CD4-positive, alpha-beta memory T cell (primary cell): ENCODE measurements at regions not wholly inside any gene's neighbourhood (a gene's known extent, or its start where the extent isn't known, plus 50 kb on each side); places are given as distances from the start of the nearest gene placed in this dataset.
"Not testable (repeated sequence)": the region's sequence is repeated elsewhere in the genome, so short reads cannot be mapped to it uniquely, and the experiment has no call there.

Experiments used
- CTCF ChIA-PET: fragments of 350-600 bp; sonication (Branson Sonifier 250); formaldehyde crosslinking; loops from one replicate; lab custom pipeline; 2021; ENCODE audit warnings: inconsistent platforms; ENCODE audit not compliant: partially characterized antibody; lab: Charles Lee
- POLR2A ChIA-PET: fragments of 350-600 bp; sonication (Branson Sonifier 250); formaldehyde crosslinking; loops from one replicate; lab custom pipeline; 2021; ENCODE audit not compliant: partially characterized antibody; lab: Charles Lee
- DNase-seq, 5 donors: peaks; one replicate each; pipeline versions ENCODE4 v3.0.0 to v3.0.0-alpha.2; 2020 to 2022; ENCODE audit warnings: mixed read lengths in 1 of 5
- H3K27ac ChIP-seq: one replicate; pipeline ENCODE4 v1.7.0; 2013; ENCODE audit warnings: low read depth, low read length
- H3K27me3 ChIP-seq: 2 replicates; pipeline ENCODE4 v1.7.0; 2013; ENCODE audit warnings: mild to moderate bottlenecking, low read length, moderate library complexity; ENCODE audit not compliant: insufficient read depth
- H3K36me3 ChIP-seq: 2 replicates; pipeline ENCODE4 v1.7.0; 2013; ENCODE audit warnings: mild to moderate bottlenecking, low read length, moderate library complexity; ENCODE audit not compliant: insufficient read depth
- H3K4me1 ChIP-seq: 2 replicates; pipeline ENCODE4 v1.7.0; 2013; ENCODE audit warnings: mild to moderate bottlenecking, low read length, moderate library complexity; ENCODE audit not compliant: insufficient read depth
- H3K4me3 ChIP-seq, 2 donors: one replicate each; pipeline ENCODE4 v1.7.0; 2013; ENCODE audit warnings: low read length in 2 of 2, mild to moderate bottlenecking in 1 of 2
- H3K9me3 ChIP-seq, 2 donors: one replicate each; pipeline ENCODE4 v1.7.0; 2013; ENCODE audit warnings: low read length in 2 of 2, control low read depth in 1 of 2; ENCODE audit not compliant: control insufficient read depth in 1 of 2
- H3K27ac Mint-ChIP-seq, 7 donors: one replicate each; pipeline ENCODE4 v1.8.0; 2020 to 2021; ENCODE audit warnings: mixed read lengths in 7 of 7, mild to moderate bottlenecking in 6 of 7, inconsistent platforms in 3 of 7, moderate library complexity in 3 of 7
- H3K27me3 Mint-ChIP-seq, 2 donors: one replicate each; pipeline ENCODE4 v1.8.0; 2020 to 2021; ENCODE audit warnings: mixed read lengths in 2 of 2
- H3K36me3 Mint-ChIP-seq, 2 donors: one replicate each; pipeline ENCODE4 v1.8.0; 2020 to 2021; ENCODE audit warnings: mixed read lengths in 2 of 2, inconsistent platforms in 1 of 2, mild to moderate bottlenecking in 1 of 2
- H3K4me1 Mint-ChIP-seq, 4 donors: one replicate each; pipeline ENCODE4 v1.8.0; 2020 to 2021; ENCODE audit warnings: mixed read lengths in 4 of 4, mild to moderate bottlenecking in 1 of 4
- H3K4me3 Mint-ChIP-seq, 8 donors: one replicate each; pipeline ENCODE4 v1.8.0; 2020 to 2021; ENCODE audit warnings: mixed read lengths in 8 of 8, mild to moderate bottlenecking in 7 of 8, moderate library complexity in 6 of 8, inconsistent platforms in 3 of 8
- H3K9me3 Mint-ChIP-seq, 8 donors: one replicate each; pipeline ENCODE4 v1.8.0; 2020 to 2021; ENCODE audit warnings: mixed read lengths in 8 of 8, mild to moderate bottlenecking in 5 of 8, inconsistent platforms in 3 of 8, moderate library complexity in 1 of 8
- intact Hi-C: fragments of 100-400 bp; cut with micrococcal nuclease; formaldehyde crosslinking; loops from one replicate; pipeline ENCODE4 v1.15.1; 2023

DNA sequence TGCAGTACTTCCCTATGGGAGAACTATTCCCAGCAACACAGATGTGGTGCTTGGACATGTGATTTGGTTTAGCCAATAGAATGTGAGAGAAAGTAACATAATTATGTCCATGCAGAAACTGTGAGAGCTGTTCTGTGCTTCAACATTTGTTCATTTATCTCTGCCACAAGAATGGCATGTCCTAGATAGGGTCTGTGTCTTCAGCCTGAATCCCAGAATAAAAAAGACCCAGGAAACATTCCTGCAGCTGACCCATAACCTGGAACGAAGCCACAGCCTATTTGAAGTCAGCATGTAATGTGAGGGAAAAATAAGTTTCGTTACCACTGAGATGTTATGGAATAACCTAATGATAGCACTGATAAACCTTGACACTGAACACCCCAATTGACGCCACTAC, 552.0 kb upstream of the USP24 start:
- no peaks in the 10 kb centered on the region for H3K27me3 ChIP-seq
- H3K36me3 ChIP-seq: no peaks in the 10 kb centered on the region
- CTCF ChIA-PET: no interaction called here
- H3K4me3 ChIP-seq: no peak overlapping the region
- H3K9me3 ChIP-seq: no peaks in the 10 kb centered on the region
- no peak for DNase-seq
- Mint-ChIP-seq H3K36me3 (no peaks in the 10 kb centered on the region), H3K27ac (no peak overlapping the region), H3K9me3 (peaks cover 0 to 11% (median 1%) of the 10 kb centered on the region in 8 donors), H3K4me1 (no peaks in the 10 kb centered on the region), H3K27me3 (no peaks in the 10 kb centered on the region), H3K4me3 (no peak overlapping the region)
- intact Hi-C loops: no loop called here
- POLR2A ChIA-PET: no interaction called here
- H3K4me1 ChIP-seq: no peaks in the 10 kb centered on the region
- H3K27ac ChIP-seq: no peak overlapping the region

GRCh38 chr1:55765505-55765904, 550.3 kb upstream of the USP24 start:
- H3K9me3 ChIP-seq, CTCF ChIA-PET, H3K27ac Mint-ChIP-seq, H3K4me1 Mint-ChIP-seq, H3K27me3 ChIP-seq, H3K36me3 Mint-ChIP-seq, H3K27me3 Mint-ChIP-seq, H3K4me1 ChIP-seq, H3K27ac ChIP-seq, H3K4me3 ChIP-seq, H3K36me3 ChIP-seq, intact Hi-C loops, POLR2A ChIA-PET, H3K4me3 Mint-ChIP-seq, DNase-seq: not testable (repeated sequence)
- peaks cover 0 to 13% (median 3%) of the 10 kb centered on the region in 8 donors for H3K9me3 Mint-ChIP-seq

DNA sequence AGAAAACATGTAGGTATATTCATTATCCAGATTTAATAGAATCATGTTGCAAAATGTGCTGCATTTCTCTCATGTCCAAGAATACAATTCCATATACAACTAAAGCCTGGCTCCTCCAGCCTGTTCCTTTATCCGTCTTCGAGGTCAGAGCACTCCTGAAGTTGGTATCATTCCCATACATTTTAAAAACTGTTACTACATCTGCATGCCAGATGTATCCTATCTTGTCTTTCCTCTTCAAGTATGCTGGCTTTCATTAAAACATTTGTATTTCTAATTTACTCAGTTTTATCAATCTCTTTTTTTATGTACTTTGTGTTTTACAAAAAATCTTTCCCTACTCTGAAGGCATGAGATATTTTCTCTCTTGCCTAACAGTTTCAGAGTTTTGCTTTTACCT, 536.6 kb upstream of the USP24 start:
- H3K4me1 ChIP-seq: no peaks in the 10 kb centered on the region
- no peaks in the 10 kb centered on the region for H3K9me3 ChIP-seq
- Mint-ChIP-seq H3K4me3 (no peak overlapping the region), H3K4me1 (no peaks in the 10 kb centered on the region), H3K36me3 (no peaks in the 10 kb centered on the region), H3K27ac (no peak overlapping the region), H3K9me3 (peaks cover 0 to 11% (median 4%) of the 10 kb centered on the region in 8 donors), H3K27me3 (peaks cover 1% of the 10 kb centered on the region in 2 donors)
- no peak overlapping the region for H3K27ac ChIP-seq
- H3K27me3 ChIP-seq: no peaks in the 10 kb centered on the region
- H3K4me3 ChIP-seq: no peak overlapping the region
- intact Hi-C loops: no loop called here
- ChIA-PET POLR2A (no interaction called here), CTCF (no interaction called here)
- no peaks in the 10 kb centered on the region for H3K36me3 ChIP-seq
- DNase-seq: no peak

- H3K4me1 Mint-ChIP-seq: no peaks in the 10 kb centered on the region
- CTCF ChIA-PET: no interaction called here
- no peak overlapping the region for H3K27ac Mint-ChIP-seq
- Histone ChIP-seq H3K27ac (no peak overlapping the region), H3K4me1 (no peaks in the 10 kb centered on the region), H3K9me3 (no peaks in the 10 kb centered on the region), H3K4me3 (no peak overlapping the region), H3K27me3 (no peaks in the 10 kb centered on the region), H3K36me3 (no peaks in the 10 kb centered on the region)
- peaks cover 1% of the 10 kb centered on the region in 2 donors for H3K27me3 Mint-ChIP-seq
- POLR2A ChIA-PET: no interaction called here
- H3K4me3 Mint-ChIP-seq: no peak overlapping the region
- no peak for DNase-seq
- H3K9me3 Mint-ChIP-seq: peaks cover 0 to 14% (median 5%) of the 10 kb centered on the region in 8 donors
- intact Hi-C loops: no loop called here
- H3K36me3 Mint-ChIP-seq: no peaks in the 10 kb centered on the region
These were observed 535.4 kb upstream of the USP24 start for GRCh38 chr1:55750628-55750995.

DNA sequence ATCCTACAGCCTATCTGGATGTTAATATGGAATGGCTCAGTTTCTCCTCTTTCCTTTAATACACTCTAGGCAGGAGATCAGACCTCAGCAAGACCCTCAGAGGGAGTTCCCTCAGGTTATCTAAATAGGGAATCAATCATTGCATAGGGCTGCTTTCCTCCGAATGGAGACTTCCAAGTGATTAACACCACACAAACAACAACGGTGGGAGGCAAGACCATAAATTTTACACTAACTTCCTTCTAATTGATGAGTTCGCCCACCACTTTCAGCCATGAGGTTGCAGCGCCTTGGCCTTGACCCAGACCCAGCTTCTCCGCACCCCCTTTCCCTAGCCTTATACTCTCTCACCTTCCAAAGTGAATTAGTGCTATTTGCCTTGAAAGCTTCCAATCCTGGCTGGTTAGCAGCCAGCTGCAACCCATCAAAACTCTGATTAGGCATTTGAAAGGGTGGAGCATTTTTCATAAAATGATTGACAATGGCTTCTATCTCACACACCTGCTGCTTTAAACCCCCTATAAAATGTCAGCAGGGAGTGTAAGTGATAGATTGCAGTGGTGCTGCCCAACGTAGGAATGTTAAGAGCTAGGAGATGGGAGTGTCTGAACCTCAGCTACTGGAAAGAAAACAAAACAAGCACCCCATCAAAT, 534.9 kb upstream of the USP24 start:
- no peaks in the 10 kb centered on the region for H3K9me3 ChIP-seq
- peaks cover 0 to 14% (median 5%) of the 10 kb centered on the region in 8 donors for H3K9me3 Mint-ChIP-seq
- no peaks in the 10 kb centered on the region for H3K36me3 ChIP-seq
- H3K27me3 ChIP-seq: no peaks in the 10 kb centered on the region
- ChIA-PET POLR2A (no interaction called here), CTCF (no interaction called here)
- H3K4me3 Mint-ChIP-seq: no peak overlapping the region
- peaks cover 0 to 1% of the 10 kb centered on the region in 2 donors for H3K27me3 Mint-ChIP-seq
- H3K4me1 Mint-ChIP-seq: no peaks in the 10 kb centered on the region
- intact Hi-C loops: no loop called here
- no peak overlapping the region for H3K4me3 ChIP-seq
- H3K4me1 ChIP-seq: no peaks in the 10 kb centered on the region
- no peak for DNase-seq
- H3K36me3 Mint-ChIP-seq: no peaks in the 10 kb centered on the region
- no peak overlapping the region for H3K27ac ChIP-seq
- H3K27ac Mint-ChIP-seq: no peak overlapping the region

DNA sequence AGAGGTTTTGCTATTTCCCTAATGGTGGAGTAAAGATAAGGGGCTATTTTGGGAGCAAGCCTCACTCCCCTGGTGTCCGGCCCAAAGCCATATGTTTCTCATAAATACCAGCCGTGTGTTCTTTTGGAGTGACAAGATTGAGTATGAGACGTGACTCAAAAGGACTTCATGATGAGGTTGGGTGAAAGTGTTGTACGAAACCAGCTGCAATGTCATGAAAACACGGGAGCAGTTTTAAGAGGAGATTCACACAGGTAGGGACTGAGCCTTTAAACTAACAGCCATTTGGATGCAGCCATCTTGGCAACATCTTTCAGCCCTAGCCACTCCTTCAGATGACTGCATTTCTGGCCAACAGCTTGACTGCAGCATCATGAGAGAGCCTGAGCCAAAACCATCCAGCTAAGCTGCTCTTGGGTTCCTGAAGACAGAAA, 532.3 kb upstream of the USP24 start:
- Mint-ChIP-seq H3K4me1 (no peaks in the 10 kb centered on the region), H3K27me3 (peaks cover 0 to 1% of the 10 kb centered on the region in 2 donors), H3K36me3 (no peaks in the 10 kb centered on the region), H3K27ac (no peak overlapping the region), H3K4me3 (no peak overlapping the region), H3K9me3 (peaks cover 0 to 15% (median 4%) of the 10 kb centered on the region in 8 donors)
- no peaks in the 10 kb centered on the region for H3K27me3 ChIP-seq
- H3K4me3 ChIP-seq: no peak overlapping the region
- no peaks in the 10 kb centered on the region for H3K36me3 ChIP-seq
- no peaks in the 10 kb centered on the region for H3K4me1 ChIP-seq
- DNase-seq: no peak
- ChIA-PET CTCF (no interaction called here), POLR2A (no interaction called here)
- no peak overlapping the region for H3K27ac ChIP-seq
- intact Hi-C loops: no loop called here
- H3K9me3 ChIP-seq: no peaks in the 10 kb centered on the region

DNA sequence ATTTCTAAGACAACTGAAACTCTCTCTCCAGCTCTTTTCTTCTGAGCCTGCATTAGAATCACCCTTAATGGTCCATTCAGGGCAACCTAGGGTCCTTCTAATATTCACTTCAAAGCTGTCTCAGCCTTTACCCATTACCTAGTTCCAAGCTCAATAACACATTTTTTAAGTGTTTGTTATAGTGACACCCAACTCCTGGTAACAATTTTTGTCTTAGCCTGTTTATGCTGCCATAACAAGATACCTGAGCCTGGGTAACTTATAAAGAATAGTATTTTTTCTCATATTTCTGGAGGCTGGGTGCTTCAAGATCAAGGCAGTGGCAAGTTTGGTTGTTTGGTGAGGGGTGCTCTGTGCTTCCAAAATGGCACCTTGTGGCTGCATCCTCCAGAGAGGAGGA, 531.5 kb upstream of the USP24 start:
- Mint-ChIP-seq H3K4me1 (no peaks in the 10 kb centered on the region), H3K36me3 (no peaks in the 10 kb centered on the region), H3K27me3 (peaks cover 0 to 1% of the 10 kb centered on the region in 2 donors), H3K27ac (no peak overlapping the region), H3K9me3 (peaks cover 0 to 15% (median 4%) of the 10 kb centered on the region in 8 donors), H3K4me3 (no peak overlapping the region)
- ChIA-PET CTCF (no interaction called here), POLR2A (no interaction called here)
- Histone ChIP-seq H3K27me3 (no peaks in the 10 kb centered on the region), H3K9me3 (no peaks in the 10 kb centered on the region), H3K36me3 (no peaks in the 10 kb centered on the region), H3K4me1 (no peaks in the 10 kb centered on the region), H3K4me3 (no peak overlapping the region), H3K27ac (no peak overlapping the region)
- no peak for DNase-seq
- intact Hi-C loops: no loop called here

GRCh38 chr1:55741516-55741915, 526.4 kb upstream of the USP24 start:
- Histone ChIP-seq H3K36me3 (no peaks in the 10 kb centered on the region), H3K27me3 (no peaks in the 10 kb centered on the region), H3K27ac (no peak overlapping the region), H3K4me1 (no peaks in the 10 kb centered on the region), H3K4me3 (no peak overlapping the region), H3K9me3 (no peaks in the 10 kb centered on the region)
- Mint-ChIP-seq H3K9me3 (peaks cover 0 to 18% (median 2%) of the 10 kb centered on the region in 8 donors), H3K27ac (no peak overlapping the region), H3K4me3 (no peak overlapping the region), H3K4me1 (no peaks in the 10 kb centered on the region), H3K36me3 (no peaks in the 10 kb centered on the region), H3K27me3 (peaks cover 0 to 3% of the 10 kb centered on the region in 2 donors)
- intact Hi-C loops: no loop called here
- POLR2A ChIA-PET: no interaction called here
- no peak for DNase-seq
- CTCF ChIA-PET: no interaction called here
